DND-41 (cell line): ENCODE measurements at regions not wholly inside any gene's neighbourhood (a gene's known extent, or its start where the extent isn't known, plus 50 kb on each side); places are given as distances from the start of the nearest gene placed in this dataset.

Source experiments
- EZH2 ChIP-seq: IDR thresholded peaks from 3 replicates; pipeline ENCODE4 v1.6.1; 2012; ENCODE audit warnings: borderline replicate concordance, low read depth, mild to moderate bottlenecking, moderate library complexity, low read length, inconsistent platforms; ENCODE audit not compliant: severe bottlenecking
- TF ChIP-seq, protein P1 (sequence below): IDR thresholded peaks from 2 replicates; pipeline ENCODE4 v1.5.1; 2012; ENCODE audit warnings: borderline replicate concordance, low read length, moderate library complexity, mild to moderate bottlenecking; ENCODE audit not compliant: poor library complexity, severe bottlenecking; ENCODE audit errors: extremely low read depth

DNA sequence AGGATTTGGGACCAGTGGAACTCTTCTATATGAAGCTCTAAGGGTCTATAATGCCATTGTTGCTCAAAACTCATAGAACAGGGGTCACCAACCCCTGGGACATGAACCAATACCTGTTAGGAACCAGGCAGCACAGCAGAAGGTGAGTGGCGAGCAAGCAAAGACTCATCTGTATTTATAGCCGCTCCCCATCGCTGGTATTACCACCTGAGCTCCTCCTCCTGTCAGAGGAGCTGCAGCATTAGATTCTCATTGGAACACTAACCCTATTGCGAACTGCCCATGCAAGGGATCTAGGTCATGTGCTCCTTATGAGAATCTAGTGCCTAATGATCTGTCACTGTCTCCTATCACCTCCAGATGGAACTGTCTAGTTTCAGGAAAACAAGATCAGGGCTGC is 237.5 kb downstream of the C6orf118 start:
- TF ChIP-seq, protein P1, sequence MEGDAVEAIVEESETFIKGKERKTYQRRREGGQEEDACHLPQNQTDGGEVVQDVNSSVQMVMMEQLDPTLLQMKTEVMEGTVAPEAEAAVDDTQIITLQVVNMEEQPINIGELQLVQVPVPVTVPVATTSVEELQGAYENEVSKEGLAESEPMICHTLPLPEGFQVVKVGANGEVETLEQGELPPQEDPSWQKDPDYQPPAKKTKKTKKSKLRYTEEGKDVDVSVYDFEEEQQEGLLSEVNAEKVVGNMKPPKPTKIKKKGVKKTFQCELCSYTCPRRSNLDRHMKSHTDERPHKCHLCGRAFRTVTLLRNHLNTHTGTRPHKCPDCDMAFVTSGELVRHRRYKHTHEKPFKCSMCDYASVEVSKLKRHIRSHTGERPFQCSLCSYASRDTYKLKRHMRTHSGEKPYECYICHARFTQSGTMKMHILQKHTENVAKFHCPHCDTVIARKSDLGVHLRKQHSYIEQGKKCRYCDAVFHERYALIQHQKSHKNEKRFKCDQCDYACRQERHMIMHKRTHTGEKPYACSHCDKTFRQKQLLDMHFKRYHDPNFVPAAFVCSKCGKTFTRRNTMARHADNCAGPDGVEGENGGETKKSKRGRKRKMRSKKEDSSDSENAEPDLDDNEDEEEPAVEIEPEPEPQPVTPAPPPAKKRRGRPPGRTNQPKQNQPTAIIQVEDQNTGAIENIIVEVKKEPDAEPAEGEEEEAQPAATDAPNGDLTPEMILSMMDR, result no peak
- no peak for TF ChIP-seq EZH2
